ENCODE measurements at regions not wholly inside any gene's neighbourhood (a gene's known extent, or its start where the extent isn't known, plus 50 kb on each side); places are given as distances from the start of the nearest gene placed in this dataset.

DNA sequence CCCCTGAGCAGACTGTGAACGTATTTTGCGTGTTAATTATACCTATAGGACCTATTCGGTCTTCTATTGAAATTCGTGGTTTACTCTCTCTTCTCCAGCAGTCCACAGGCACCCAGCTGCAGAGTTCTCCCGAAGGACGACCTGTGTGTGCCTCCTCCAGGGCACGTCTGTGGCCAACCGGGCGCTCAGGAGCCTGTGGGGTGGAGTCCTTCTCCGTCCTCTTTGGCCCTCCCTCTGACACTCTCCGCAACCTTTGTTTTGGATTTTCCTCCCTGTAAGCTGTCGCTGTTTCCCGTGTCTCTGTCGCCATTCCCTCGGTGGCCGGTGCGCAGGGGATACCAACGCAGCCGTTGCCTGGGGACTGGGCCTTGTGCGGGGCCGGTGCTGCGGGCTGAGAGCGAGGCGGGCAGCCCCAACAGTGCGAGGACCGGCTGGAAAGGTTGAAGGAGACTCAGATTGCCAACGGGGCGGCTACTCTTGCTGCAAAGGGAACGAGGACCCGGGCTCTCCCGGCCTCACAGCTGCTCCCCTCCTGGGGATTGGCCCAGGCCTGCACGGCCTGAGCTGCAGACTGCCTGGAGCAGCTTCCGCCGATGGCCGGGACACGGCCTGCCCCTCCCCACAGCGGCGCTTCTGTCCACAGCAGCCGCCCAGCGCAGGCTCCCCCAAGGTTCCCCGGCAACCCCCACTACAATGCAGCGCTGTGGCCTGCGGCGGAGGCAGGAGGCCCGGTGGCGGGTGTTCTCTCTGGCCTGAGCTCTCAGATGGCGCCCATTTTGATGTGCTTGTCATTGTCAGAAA, 221.0 kb downstream of the MTX2 start:
- Histone ChIP-seq H3K4me3 (ENCODE audit: low read depth, low read length) (no peak overlapping the region), H3K27me3 (ENCODE audit: insufficient read depth, low read depth, severe bottlenecking) (peaks cover 35% of the 10 kb centered on the region), H3K9me3 (ENCODE audit: severe bottlenecking) (no peaks in the 10 kb centered on the region), H3K27ac (no peak overlapping the region), H3K36me3 (no peaks in the 10 kb centered on the region)
- TF ChIP-seq CTCF (IDR thresholded peaks at IDR 0.05; ENCODE audit: low read depth, low read length), result no peak
- DNase-seq, result no peak

GRCh38 chr2:176491172-176491904, 222.1 kb downstream of the MTX2 start:
- no peak for TF ChIP-seq CTCF (IDR thresholded peaks at IDR 0.05; ENCODE audit: low read depth, low read length)
- H3K27me3 ChIP-seq (ENCODE audit: insufficient read depth, low read depth, severe bottlenecking), result peaks cover 38% of the 10 kb centered on the region
- H3K27ac ChIP-seq, result no peak overlapping the region
- H3K36me3 ChIP-seq, result no peaks in the 10 kb centered on the region
- H3K4me3 ChIP-seq (ENCODE audit: low read depth, low read length), result no peak overlapping the region
- DNase-seq, result no peak
- H3K9me3 ChIP-seq (ENCODE audit: severe bottlenecking), result no peaks in the 10 kb centered on the region

GRCh38 chr2:176492583-176492982, 223.3 kb downstream of the MTX2 start:
- no peaks in the 10 kb centered on the region for H3K9me3 ChIP-seq (ENCODE audit: severe bottlenecking)
- H3K36me3 ChIP-seq, result no peaks in the 10 kb centered on the region
- H3K27me3 ChIP-seq (ENCODE audit: insufficient read depth, low read depth, severe bottlenecking), result peaks cover 43% of the 10 kb centered on the region
- no peak for TF ChIP-seq CTCF (IDR thresholded peaks at IDR 0.05; ENCODE audit: low read depth, low read length)
- H3K27ac ChIP-seq, result no peak overlapping the region
- DNase-seq, result no peak
- H3K4me3 ChIP-seq (ENCODE audit: low read depth, low read length), result no peak overlapping the region

- Histone ChIP-seq H3K4me3 (ENCODE audit: low read depth, low read length) (no peak overlapping the region), H3K27me3 (ENCODE audit: insufficient read depth, low read depth, severe bottlenecking) (peaks cover 47% of the 10 kb centered on the region), H3K27ac (no peak overlapping the region), H3K36me3 (no peaks in the 10 kb centered on the region), H3K9me3 (ENCODE audit: severe bottlenecking) (no peaks in the 10 kb centered on the region)
- DNase-seq, result no peak
- no peak for TF ChIP-seq CTCF (IDR thresholded peaks at IDR 0.05; ENCODE audit: low read depth, low read length)
Observed at GRCh38 chr2:176493226-176493825, 224.1 kb downstream of the MTX2 start.

GRCh38 chr2:176493909-176494308, 224.7 kb downstream of the MTX2 start:
- H3K27me3 ChIP-seq (ENCODE audit: insufficient read depth, low read depth, severe bottlenecking), result peaks cover 48% of the 10 kb centered on the region
- H3K4me3 ChIP-seq (ENCODE audit: low read depth, low read length), result no peak overlapping the region
- H3K9me3 ChIP-seq (ENCODE audit: severe bottlenecking), result no peaks in the 10 kb centered on the region
- no peak for TF ChIP-seq CTCF (IDR thresholded peaks at IDR 0.05; ENCODE audit: low read depth, low read length)
- no peaks in the 10 kb centered on the region for H3K36me3 ChIP-seq
- no peak overlapping the region for H3K27ac ChIP-seq
- no peak for DNase-seq

Measured in WERI-Rb-1 (cell line).